COLO829 (cell line): ENCODE measurements at regions not wholly inside any gene's neighbourhood (a gene's known extent, or its start where the extent isn't known, plus 50 kb on each side); places are given as distances from the start of the nearest gene placed in this dataset.
"Not testable (repeated sequence)": the region's sequence is repeated elsewhere in the genome, so short reads cannot be mapped to it uniquely, and the experiment has no call there.

Experiments
- DNase-seq: peaks from one replicate; pipeline ENCODE4 v3.0.0; 2012; ENCODE audit warnings: low spot score

- not testable (repeated sequence) for DNase-seq
These were observed 703.7 kb upstream of the SOX11 start for GRCh38 chr2:4988444-4988843.

- DNase-seq: no peak
These were observed 700.0 kb upstream of the SOX11 start for GRCh38 chr2:4992226-4992625.

DNA sequence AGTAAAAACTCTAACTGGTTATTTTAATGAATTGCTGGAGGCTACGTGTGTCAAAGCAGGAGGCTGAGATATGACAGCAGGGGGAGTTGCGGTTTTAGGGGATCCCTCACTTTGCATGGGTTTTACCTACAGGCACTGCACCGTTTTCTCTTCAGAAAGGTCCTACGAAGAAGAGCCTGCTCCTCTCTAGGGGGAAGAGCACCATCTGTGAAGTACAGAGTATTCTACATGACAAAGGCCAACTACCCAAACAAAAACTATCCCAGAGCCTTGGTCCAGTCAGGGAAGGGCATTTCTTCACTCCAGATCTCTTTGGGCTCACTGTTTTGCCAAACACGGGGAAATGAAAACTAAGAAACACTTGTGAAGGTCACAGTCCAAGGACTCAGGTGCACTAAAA lies 696.7 kb upstream of the SOX11 start:
- DNase-seq: no peak

GRCh38 chr2:5007596-5007995 lies 684.6 kb upstream of the SOX11 start:
- peak; percentile 59 for DNase-seq

DNA sequence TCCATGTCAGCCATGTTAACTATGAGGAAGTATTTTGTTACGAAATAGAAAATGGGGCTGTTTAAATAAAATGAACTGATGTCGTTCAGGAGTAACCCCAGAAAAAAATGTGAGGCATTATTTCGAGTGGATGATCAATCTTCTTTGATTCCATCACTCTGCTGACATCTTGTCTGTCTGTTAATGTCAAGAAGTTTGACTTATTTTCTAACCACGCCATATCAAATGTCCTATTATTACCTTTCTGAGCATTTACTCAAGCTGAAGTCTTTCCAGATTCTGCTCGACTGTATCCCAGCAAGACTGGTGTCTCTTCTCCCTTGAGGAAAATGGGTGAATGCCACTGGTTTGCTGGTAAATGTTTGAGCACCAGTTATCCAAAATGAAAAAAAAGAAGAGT lies 672.9 kb upstream of the SOX11 start:
- DNase-seq: no peak

GRCh38 chr2:5020116-5020875 lies 671.9 kb upstream of the SOX11 start:
- DNase-seq: no peak

GRCh38 chr2:5021136-5021535 lies 671.0 kb upstream of the SOX11 start:
- no peak for DNase-seq

- no peak for DNase-seq
These were observed 670.1 kb upstream of the SOX11 start for GRCh38 chr2:5022061-5022460.

- not testable (repeated sequence) for DNase-seq
These were observed 669.2 kb upstream of the SOX11 start for GRCh38 chr2:5022708-5023635.

DNA sequence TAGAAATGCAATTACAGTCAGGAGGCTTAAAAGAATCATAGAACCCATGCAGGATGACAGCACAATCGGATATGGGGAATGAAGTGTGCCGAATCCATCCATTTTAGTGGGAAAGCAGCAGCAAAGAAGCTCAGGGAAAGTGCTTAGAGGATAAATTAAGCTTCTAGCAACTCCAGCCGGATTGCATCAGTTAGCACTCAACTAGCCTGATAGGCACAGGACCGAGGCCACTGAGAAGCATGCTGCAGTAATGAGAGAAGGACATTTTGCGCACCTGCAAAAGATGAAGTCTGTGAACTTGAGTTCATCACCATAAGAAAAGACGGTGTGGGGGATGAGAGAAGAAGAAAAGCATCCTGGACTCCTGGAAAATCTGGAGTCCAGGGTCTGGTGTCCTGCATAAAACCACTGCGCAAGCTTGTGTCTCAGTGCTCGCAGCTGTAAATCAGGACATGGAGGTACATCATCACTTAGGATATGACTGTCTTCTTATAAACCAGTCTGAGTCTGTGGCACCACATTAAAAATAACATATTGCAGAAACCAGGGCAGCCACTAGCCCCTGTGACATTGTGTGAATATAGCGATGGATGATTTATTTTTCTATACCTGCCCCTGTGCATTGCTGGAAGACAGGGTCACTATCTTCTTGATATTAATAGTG lies 665.5 kb upstream of the SOX11 start:
- no peak for DNase-seq

GRCh38 chr2:5035057-5035488 lies 657.1 kb upstream of the SOX11 start:
- no peak for DNase-seq

DNA sequence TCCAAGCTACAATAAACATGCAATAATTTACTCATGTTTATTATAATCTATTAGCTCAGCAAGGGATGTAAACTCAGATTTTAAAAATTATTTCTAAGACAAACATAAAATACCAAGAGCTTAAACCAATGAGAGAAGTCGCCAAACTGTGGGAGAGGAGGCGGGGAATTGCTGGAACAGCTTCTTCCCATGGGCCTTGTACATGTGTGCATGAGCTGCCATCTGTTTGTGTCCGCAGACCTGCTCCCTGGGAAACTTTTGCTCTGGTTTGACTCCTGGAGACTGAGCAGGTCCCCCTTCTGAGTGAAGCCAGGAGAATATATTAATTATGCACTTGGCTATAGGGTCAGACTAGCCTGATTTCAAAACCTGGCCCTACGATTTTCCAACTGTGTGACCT lies 655.9 kb upstream of the SOX11 start:
- DNase-seq: no peak

DNA sequence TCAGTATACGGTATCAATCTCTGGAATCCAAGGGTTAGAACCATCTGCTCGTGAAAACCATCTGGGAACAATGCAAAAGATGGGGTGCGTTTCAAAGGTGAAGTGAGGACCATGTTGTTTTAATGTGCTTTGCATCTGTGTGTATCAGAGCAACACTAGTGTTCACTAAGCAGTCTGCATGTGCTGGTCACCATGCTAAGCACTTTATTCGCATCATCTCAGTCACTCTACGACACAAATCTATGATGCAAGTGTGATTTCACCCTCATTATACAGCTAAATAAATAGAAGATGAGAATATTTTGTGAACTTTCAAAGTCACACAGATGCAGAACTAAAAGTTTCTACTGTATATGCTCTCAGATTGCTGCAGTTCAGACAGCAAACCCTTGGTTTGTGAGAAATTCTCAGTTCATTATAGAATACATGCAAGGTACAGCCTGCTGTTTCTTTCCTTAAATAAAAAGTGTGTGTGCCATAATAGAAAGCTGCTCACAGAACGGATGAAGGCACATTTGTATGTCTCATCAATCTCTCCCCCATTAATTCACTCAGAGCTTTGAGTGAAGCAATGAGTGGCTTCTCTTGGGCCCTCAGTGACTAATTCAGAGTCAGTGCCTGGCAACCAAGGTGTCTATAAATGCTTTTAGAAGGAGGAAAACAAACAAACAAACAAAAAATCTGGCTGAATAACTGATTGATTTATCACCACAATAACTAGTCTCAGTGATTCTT lies 652.8 kb upstream of the SOX11 start:
- no peak for DNase-seq

DNA sequence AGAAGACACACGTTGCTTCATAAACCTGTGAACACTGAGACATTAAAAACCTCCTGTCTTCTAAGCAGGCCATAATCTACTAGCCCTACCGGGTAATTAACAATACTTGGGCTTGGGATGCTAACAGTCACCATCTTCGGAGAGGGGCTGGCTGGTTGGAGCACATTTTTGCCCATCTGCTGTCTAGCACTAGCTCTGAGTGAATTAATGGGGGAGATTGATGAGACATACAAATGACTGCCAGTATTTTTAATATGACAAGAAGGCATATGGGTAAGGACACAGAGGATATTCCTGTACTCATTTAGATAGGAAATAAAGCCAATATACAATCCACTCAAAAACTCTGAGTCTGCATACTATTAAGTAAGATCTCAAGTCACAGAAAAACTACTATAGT lies 651.6 kb upstream of the SOX11 start:
- DNase-seq: no peak

- no peak for DNase-seq
These were observed 650.7 kb upstream of the SOX11 start for GRCh38 chr2:5041501-5041900.

DNA sequence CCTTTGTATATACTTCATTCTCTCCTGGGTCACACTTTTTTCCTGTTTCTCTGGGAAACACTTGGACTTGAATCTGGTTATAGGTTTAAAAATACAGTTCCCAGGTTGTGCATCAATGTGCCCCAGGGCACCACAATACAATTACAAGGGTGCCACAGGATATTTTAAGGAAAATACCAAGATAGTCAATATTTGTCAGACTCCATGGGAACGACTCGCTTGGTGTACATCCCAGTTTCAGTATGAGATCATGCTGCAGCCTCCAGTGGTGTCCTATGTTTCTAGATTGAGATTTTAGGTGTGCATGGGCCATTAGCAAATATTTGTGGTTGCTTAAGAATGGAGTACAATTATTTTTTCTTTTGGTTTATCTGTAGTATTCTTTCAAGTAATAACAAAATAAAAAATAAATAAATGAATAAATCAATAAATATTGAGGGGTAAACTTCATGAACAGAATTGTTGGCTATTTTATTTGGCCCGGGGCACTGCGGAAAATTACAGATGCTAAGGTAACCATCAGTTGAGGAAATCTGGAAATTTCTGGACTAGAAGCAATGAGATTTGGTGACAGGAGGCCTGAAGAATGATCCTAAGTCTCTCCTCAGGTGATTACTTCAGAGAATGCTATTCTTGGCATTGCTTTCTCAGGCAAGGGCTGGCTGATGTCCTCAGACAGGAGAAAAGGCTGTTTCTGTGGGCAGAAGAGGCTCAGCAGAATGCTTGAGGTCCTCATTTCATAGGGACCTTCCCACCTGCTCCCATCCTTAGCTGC lies 649.3 kb upstream of the SOX11 start:
- no peak for DNase-seq

DNA sequence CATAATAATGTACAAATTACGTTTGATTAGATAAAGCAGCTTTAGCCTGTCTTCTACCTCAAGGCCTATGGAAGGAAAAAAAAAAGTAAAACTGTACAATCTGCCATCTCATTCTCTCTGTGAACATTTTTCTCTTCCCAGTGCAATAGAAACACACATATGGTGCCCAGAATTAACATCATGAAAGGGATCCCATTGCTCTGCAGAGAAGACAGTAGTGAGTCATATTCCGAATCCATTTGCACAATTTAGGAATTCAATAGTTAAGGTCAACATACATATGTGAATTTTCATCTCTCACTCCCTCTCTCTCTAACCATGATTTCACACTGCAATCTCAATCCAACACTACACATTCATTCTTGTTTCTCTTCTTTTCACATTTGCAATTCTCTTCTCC lies 640.9 kb upstream of the SOX11 start:
- DNase-seq: no peak

DNA sequence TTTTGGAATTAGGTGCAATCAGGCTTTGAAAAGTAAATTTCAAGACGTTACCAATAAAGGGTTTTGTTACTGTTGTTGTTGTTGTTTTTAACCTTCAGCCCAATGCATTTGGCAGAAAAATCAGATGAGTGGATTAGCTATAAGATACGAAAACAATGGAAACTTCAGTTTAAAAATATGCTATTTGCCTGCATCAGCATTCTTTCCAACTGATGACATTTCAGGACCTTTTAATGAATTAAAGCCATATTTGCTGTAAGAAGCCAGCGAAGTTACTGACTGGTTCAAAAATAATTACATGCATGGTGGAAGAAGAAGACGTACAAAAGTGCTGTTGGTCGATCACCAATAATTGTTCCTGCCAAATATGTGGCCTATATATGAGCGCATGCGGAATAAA lies 639.3 kb upstream of the SOX11 start:
- no peak for DNase-seq

DNA sequence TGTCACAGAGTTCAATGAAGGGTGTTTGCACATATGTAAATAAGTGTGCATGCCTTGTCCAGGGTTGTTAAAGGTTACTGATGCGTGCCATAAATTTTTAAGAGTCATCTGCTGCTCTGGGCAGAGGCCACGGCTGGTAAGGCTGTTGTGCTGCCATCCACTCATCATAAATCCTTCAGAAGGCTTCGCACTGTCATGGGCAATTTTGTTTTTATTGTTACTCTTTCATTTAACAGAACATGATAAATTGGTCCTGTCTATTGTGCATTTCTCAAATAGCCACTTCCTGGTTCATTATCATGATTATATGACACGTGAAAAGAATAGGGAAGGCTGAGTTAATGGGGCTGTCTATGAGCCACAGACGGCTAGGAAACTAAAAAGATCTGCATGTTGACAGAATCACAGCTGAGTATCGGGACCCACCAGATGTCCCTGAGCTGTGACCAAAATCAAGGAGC lies 634.3 kb upstream of the SOX11 start:
- DNase-seq: no peak

DNA sequence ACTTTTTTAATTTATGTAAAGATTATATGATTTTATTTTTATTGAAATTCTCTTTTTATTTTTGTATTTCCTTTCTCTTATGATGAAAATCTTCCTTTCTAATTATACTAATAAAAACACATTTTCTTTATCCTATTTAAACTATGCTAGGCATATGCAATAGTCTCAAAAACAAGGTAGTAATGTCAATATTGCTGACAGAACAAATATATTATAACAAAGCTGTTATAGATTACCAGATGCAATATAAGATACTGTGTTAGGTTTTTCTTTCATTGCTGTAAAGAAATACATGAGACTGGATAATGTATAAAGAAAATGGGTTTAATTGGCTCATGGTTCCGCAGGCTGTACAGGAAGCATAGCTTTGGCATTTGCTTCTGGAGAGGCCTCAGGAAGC lies 631.2 kb upstream of the SOX11 start:
- no peak for DNase-seq

- DNase-seq: no peak
These were observed 627.5 kb upstream of the SOX11 start for GRCh38 chr2:5064687-5065086.
